Activated naive CD4-positive, alpha-beta T cell treated with anti-CD3 and anti-CD28 coated beads, Interleukin-2, amount 50 U/mL, for 24 hours (primary cell): ENCODE measurements at regions not wholly inside any gene's neighbourhood (a gene's known extent, or its start where the extent isn't known, plus 50 kb on each side); places are given as distances from the start of the nearest gene placed in this dataset.

Experiments
- H3K27ac Mint-ChIP-seq: one replicate; pipeline ENCODE4 v1.8.0; 2021; ENCODE audit warnings: mild to moderate bottlenecking, mixed read lengths
- H3K27me3 Mint-ChIP-seq: one replicate; pipeline ENCODE4 v1.8.0; 2021; ENCODE audit warnings: mixed read lengths
- H3K36me3 Mint-ChIP-seq: one replicate; pipeline ENCODE4 v1.8.0; 2021; ENCODE audit warnings: mixed read lengths
- H3K4me1 Mint-ChIP-seq: one replicate; pipeline ENCODE4 v1.8.0; 2021; ENCODE audit warnings: mixed read lengths
- H3K4me3 Mint-ChIP-seq: one replicate; pipeline ENCODE4 v1.8.0; 2021; ENCODE audit warnings: mild to moderate bottlenecking, mixed read lengths
- H3K9me3 Mint-ChIP-seq: one replicate; pipeline ENCODE4 v1.8.0; 2021; ENCODE audit warnings: mixed read lengths

DNA sequence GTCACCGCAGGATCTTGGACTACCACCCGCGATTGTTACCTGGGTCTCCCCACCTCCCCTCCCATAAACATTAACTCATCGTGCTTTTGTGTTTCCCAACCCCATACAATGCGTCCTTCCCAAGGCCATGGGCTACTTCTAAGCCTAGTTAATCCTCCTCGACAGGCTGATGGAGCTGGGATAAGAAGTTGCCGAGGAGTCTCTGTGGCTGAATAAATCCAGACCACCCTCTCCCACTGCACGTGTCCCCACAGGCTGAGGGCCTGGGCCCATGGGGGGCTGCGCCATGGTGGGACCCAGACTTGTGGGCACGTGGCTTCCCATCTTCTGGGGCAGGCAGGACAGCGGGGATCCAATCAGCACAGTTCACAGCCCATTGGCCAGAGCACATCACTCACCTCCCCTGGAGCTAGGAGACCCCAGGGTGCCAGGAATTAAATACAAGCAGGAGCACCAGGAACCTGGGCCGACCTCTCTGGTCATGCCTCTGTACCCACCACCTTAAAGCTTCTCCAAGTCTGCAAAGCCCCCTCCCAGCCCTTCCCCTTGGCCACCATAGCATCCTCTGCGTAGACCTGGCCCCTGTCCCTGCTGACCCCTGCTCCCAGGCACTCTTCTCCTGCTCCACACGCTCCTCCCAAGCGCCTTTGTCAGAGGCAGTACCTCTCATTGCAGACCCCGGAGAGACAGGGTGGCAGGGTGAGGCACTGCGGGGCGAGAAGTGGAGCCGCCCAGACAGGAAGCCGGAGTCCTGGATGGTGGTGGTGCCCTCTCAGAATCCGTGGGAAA is 51.0 kb upstream of the ID2 start:
- Mint-ChIP-seq H3K4me1 (no peaks in the 10 kb centered on the region), H3K27me3 (no peaks in the 10 kb centered on the region), H3K4me3 (no peak overlapping the region), H3K9me3 (no peaks in the 10 kb centered on the region), H3K27ac (no peak overlapping the region), H3K36me3 (no peaks in the 10 kb centered on the region)

DNA sequence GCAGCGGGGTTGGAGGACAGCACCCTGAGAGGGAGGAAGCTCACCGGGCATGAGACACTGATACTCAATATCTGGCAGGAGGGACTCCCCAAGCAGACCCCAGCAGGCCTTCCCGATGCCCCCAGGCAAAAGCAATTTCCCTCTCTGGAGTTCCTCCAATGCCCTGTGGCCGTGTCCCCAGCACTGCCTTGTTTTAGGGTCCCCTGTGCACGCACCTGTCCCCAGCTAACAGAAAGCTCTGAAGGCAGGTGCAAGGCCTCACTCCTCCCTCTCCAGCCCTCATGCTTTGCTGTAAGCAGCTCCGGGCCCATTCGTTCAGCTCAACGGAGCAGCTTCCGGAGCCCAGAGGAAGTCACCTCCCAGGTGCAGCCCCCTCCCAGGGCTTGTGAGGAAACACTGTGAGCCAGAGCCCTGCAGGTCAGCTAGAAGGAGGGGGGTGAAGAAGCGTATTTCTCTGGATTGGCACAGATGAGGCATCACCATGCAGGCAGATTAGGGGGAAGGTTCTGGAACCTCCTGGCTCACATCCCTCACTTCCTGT is 50.3 kb upstream of the ID2 start:
- Mint-ChIP-seq H3K4me1 (no peaks in the 10 kb centered on the region), H3K27me3 (no peaks in the 10 kb centered on the region), H3K4me3 (no peak overlapping the region), H3K27ac (no peak overlapping the region), H3K36me3 (no peaks in the 10 kb centered on the region), H3K9me3 (no peaks in the 10 kb centered on the region)
